ENCODE measurements at regions not wholly inside any gene's neighbourhood (a gene's known extent, or its start where the extent isn't known, plus 50 kb on each side); places are given as distances from the start of the nearest gene placed in this dataset.

- Mint-ChIP-seq H3K9me3 (peaks cover 11% of the 10 kb centered on the region), H3K27ac (no peak overlapping the region), H3K36me3 (ENCODE audit: low read depth) (peaks cover 27% of the 10 kb centered on the region), H3K27me3 (no peaks in the 10 kb centered on the region), H3K4me3 (no peak overlapping the region), H3K4me1 (ENCODE audit: low read depth) (no peaks in the 10 kb centered on the region)
- DNase-seq: no peak
Observed at GRCh38 chr10:6328699-6329423, 126.1 kb downstream of the PFKFB3 start.

DNA sequence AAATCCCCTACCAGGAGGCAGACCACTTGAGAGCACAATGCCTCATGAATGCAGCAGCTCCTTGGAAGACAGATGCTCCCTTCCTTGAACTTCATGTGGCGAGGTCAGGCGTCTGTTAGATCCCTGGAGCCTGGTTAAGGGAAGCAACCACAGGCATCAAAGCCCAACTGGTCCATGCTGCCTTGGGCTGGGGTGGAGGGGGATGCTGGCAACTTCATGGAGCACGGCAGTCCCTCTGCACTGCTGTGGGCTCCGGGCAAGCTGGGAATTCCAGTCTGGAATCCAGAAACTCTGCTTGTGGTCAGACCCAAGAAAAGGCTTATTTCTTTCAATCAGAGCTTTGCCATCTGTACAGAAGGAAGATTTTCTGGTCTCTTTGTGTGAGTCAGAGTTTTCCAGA is 130.4 kb downstream of the PFKFB3 start:
- Mint-ChIP-seq H3K9me3 (peaks cover 16% of the 10 kb centered on the region), H3K27me3 (no peaks in the 10 kb centered on the region), H3K27ac (no peak overlapping the region), H3K4me3 (no peak overlapping the region), H3K4me1 (ENCODE audit: low read depth) (no peaks in the 10 kb centered on the region), H3K36me3 (ENCODE audit: low read depth) (peaks cover 22% of the 10 kb centered on the region)
- DNase-seq: no peak

- DNase-seq: no peak
- peaks cover 16% of the 10 kb centered on the region for H3K9me3 Mint-ChIP-seq
- peaks cover 22% of the 10 kb centered on the region for H3K36me3 Mint-ChIP-seq (ENCODE audit: low read depth)
- H3K4me3 Mint-ChIP-seq: no peak overlapping the region
- no peaks in the 10 kb centered on the region for H3K4me1 Mint-ChIP-seq (ENCODE audit: low read depth)
- no peak overlapping the region for H3K27ac Mint-ChIP-seq
- no peaks in the 10 kb centered on the region for H3K27me3 Mint-ChIP-seq
Observed at GRCh38 chr10:6333973-6334372, 131.2 kb downstream of the PFKFB3 start.

DNA sequence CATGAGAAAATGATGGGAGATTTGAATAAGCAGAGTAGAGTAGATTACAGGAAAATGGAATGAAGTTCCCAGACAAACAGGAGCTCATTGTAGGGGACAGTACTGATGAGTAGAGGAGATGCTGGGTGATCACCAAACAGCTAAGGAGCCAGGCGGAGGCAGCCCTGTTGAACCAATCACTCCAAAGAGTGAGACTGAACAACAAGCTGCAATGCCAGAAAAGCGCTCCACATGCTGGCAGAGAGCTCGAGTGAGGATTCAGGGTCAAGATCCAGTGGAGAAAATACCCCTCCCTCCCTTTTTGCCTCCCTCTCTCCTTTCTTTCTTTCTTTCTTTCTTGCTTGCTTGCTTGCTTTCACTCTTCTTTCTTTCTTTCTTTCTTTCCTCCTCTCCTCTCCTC is 133.3 kb downstream of the PFKFB3 start:
- H3K36me3 Mint-ChIP-seq (ENCODE audit: low read depth): peaks cover 22% of the 10 kb centered on the region
- H3K9me3 Mint-ChIP-seq: peaks cover 16% of the 10 kb centered on the region
- H3K27me3 Mint-ChIP-seq: no peaks in the 10 kb centered on the region
- H3K27ac Mint-ChIP-seq: no peak overlapping the region
- H3K4me3 Mint-ChIP-seq: no peak overlapping the region
- DNase-seq: no peak
- no peaks in the 10 kb centered on the region for H3K4me1 Mint-ChIP-seq (ENCODE audit: low read depth)

GRCh38 chr10:6337382-6337781 is 134.7 kb downstream of the PFKFB3 start:
- Mint-ChIP-seq H3K4me1 (ENCODE audit: low read depth) (no peaks in the 10 kb centered on the region), H3K36me3 (ENCODE audit: low read depth) (peaks cover 18% of the 10 kb centered on the region)

DNA sequence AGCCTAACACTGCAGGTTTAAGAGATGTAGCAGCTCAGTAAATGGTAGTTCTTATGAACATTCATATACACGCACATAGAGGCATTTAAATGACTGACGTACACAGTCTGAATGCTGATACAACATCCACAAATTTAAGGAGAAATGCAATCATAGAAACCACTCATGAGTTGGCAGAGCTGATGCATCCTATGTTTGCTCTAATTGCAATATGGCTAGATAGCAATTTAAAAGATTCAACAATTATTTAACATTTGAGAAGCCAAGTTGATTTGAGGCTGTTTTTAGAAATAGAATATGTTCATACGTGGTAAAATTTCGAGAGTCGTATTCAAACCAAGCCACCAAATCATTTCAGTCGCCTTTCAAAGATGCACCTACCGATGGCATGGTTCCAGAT is 135.6 kb downstream of the PFKFB3 start:
- Mint-ChIP-seq H3K4me3 (no peak overlapping the region), H3K27me3 (no peaks in the 10 kb centered on the region), H3K4me1 (ENCODE audit: low read depth) (peaks cover 2% of the 10 kb centered on the region), H3K9me3 (peaks cover 7% of the 10 kb centered on the region), H3K27ac (no peak overlapping the region), H3K36me3 (ENCODE audit: low read depth) (peaks cover 9% of the 10 kb centered on the region)
- no peak for DNase-seq

More at GRCh38 chr10:6337382-6337781, 134.7 kb downstream of the PFKFB3 start:
- Mint-ChIP-seq H3K9me3 (peaks cover 16% of the 10 kb centered on the region), H3K27ac (no peak overlapping the region), H3K4me3 (no peak overlapping the region), H3K27me3 (no peaks in the 10 kb centered on the region)
- no peak for DNase-seq

- no peaks in the 10 kb centered on the region for H3K27me3 Mint-ChIP-seq
- no peak for DNase-seq
- no peaks in the 10 kb centered on the region for H3K9me3 Mint-ChIP-seq
- no peaks in the 10 kb centered on the region for H3K36me3 Mint-ChIP-seq (ENCODE audit: low read depth)
- H3K27ac Mint-ChIP-seq: no peak overlapping the region
- no peak overlapping the region for H3K4me3 Mint-ChIP-seq
- H3K4me1 Mint-ChIP-seq (ENCODE audit: low read depth): peaks cover 5% of the 10 kb centered on the region
Observed at GRCh38 chr10:6339891-6340290, 137.2 kb downstream of the PFKFB3 start.

- H3K4me1 Mint-ChIP-seq (ENCODE audit: low read depth): peaks cover 25% of the 10 kb centered on the region
- no peak overlapping the region for H3K4me3 Mint-ChIP-seq
- no peaks in the 10 kb centered on the region for H3K27me3 Mint-ChIP-seq
- no peaks in the 10 kb centered on the region for H3K36me3 Mint-ChIP-seq (ENCODE audit: low read depth)
- peaks cover 11% of the 10 kb centered on the region for H3K9me3 Mint-ChIP-seq
- DNase-seq: no peak
- no peak overlapping the region for H3K27ac Mint-ChIP-seq
Observed at GRCh38 chr10:6342096-6342685, 139.5 kb downstream of the PFKFB3 start.

DNA sequence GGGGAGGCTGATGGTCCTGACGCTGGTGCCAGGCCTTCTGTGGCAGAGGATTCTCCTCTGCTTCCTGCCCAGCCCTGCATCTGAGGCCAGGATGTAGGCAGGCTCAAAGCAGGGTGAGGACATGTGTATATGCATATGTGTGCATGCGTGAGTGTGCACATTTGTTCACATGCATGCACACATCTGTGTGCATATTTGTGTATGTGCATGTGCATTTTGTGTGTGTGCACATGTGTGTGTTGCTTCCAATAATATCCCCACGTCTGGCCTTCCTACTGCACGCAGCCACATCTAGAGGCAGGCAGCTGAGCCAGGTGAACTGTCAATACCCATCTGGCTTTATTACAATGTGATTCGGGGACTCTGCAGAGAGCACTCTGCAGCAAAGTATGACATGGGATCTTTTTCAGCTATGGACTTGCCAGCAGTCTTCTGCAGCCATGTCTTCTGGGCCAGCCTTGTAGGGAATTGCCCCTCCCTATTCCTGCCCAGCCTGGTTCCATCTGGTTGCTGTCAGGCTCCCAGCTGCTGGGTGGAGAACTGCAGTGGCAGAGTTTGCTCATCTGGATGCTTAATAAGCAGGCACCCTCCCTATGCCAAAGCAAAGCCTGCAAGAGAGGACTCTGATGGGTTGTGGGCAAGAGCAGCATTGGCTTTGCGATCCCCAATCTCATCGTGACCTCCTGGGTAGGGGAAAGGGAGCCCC is 140.7 kb downstream of the PFKFB3 start:
- Mint-ChIP-seq H3K9me3 (peaks cover 11% of the 10 kb centered on the region), H3K4me3 (no peak overlapping the region), H3K4me1 (ENCODE audit: low read depth) (peaks cover 38% of the 10 kb centered on the region), H3K27ac (no peak overlapping the region), H3K27me3 (no peaks in the 10 kb centered on the region), H3K36me3 (ENCODE audit: low read depth) (peaks cover 2% of the 10 kb centered on the region)
- DNase-seq: no peak

DNA sequence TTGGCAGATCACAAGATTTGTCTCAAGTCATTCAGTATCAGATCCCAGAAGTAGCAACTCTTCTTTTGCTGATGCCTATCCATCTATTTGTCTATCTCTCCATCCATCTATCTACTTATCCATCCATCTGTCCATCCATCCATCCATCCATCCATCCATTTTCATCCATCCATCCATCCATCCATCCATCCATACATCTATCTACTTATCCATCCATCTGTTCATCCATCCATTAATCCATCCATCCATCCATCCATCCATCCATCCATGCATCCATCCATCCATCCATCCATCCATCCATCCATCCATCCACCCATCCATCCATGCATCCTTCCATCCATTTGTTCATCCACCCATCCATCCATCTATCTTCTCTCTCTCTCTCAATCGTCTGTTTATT is 142.7 kb downstream of the PFKFB3 start:
- no peak overlapping the region for H3K4me3 Mint-ChIP-seq
- H3K9me3 Mint-ChIP-seq: peaks cover 11% of the 10 kb centered on the region
- H3K27me3 Mint-ChIP-seq: no peaks in the 10 kb centered on the region
- H3K36me3 Mint-ChIP-seq (ENCODE audit: low read depth): peaks cover 8% of the 10 kb centered on the region
- no peak for DNase-seq
- peaks cover 57% of the 10 kb centered on the region for H3K4me1 Mint-ChIP-seq (ENCODE audit: low read depth)
- peak overlapping the region; percentile 48 for H3K27ac Mint-ChIP-seq

- Mint-ChIP-seq H3K9me3 (peaks cover 11% of the 10 kb centered on the region), H3K27me3 (no peaks in the 10 kb centered on the region), H3K4me1 (ENCODE audit: low read depth) (peaks cover 67% of the 10 kb centered on the region), H3K4me3 (peak overlapping the region; percentile 11), H3K27ac (peak overlapping the region; percentile 98), H3K36me3 (ENCODE audit: low read depth) (peaks cover 8% of the 10 kb centered on the region)
- DNase-seq: no peak
Observed at GRCh38 chr10:6346631-6347030, 143.9 kb downstream of the PFKFB3 start.

DNA sequence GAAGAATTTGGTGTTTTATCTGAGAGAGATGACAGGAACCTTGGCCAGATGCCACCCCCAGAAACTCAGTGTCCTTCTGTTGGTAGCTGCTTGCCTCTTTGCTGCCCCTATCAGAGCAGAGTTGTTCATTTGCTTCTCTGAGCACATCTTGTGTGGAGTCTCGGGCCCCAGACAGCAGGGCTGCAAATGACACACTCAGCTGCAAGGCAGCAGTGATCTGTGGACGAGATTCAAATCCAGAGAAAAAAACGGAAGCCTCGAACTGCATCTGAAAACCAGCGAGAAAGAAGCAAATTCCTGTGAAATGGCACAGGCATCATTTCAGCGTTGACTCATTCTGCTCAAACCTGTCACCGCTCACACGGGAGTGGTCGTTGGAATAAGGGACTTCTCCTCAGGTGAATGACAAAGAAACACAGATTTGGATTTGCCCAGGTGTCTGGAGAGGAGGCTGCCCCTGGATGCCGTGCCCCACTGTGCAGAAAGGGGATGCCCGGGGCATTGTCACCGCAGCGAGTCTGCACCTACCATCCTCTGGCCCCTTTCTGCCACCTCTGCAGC is 144.7 kb downstream of the PFKFB3 start:
- peak overlapping the region; percentile 98 for H3K27ac Mint-ChIP-seq
- peak overlapping the region; percentile 76 for H3K4me3 Mint-ChIP-seq
- H3K4me1 Mint-ChIP-seq (ENCODE audit: low read depth): peaks cover 69% of the 10 kb centered on the region
- no peaks in the 10 kb centered on the region for H3K27me3 Mint-ChIP-seq
- peaks cover 11% of the 10 kb centered on the region for H3K9me3 Mint-ChIP-seq
- DNase-seq: peak; percentile 73
- H3K36me3 Mint-ChIP-seq (ENCODE audit: low read depth): peaks cover 8% of the 10 kb centered on the region

GRCh38 chr10:6348096-6348874 is 145.6 kb downstream of the PFKFB3 start:
- Mint-ChIP-seq H3K4me1 (ENCODE audit: low read depth) (peaks cover 68% of the 10 kb centered on the region), H3K36me3 (ENCODE audit: low read depth) (peaks cover 8% of the 10 kb centered on the region), H3K27ac (peak overlapping the region; percentile 98), H3K9me3 (peaks cover 11% of the 10 kb centered on the region), H3K27me3 (no peaks in the 10 kb centered on the region), H3K4me3 (peak overlapping the region; percentile 76)
- DNase-seq: peak; percentile 79

DNA sequence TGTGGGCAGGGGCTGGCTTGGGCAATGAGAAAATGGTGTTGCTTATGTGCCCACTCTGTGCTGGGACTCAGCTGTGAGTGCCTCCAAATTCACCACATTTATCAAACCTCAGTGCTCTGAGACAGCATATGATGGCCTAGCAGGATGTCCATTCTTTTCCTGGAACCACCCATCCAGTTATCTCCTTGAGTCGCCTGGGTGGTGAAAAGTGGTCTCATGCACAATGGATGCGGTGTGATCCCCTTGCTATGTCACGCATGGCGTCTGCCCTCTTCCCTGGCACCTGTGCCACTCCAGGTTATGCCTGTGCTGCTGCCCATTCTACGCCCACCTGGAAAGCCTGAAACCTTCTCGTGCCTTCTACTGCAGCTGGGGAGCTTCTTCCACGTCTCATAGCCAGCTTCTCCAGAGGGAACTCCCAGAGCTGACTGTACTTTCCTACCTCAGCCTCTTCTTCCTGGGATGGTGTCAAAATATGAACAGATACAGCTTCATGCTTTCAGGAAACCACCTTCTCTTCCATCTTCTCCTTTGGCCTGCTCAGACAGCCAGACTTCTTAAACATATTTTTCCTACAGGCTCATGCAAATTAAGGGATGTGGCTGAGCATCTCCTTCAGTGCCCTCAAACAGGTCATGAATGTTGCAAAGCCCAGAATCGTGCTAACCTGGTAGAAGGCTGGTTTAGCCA is 147.3 kb downstream of the PFKFB3 start:
- no peak for DNase-seq
- no peak overlapping the region for H3K4me3 Mint-ChIP-seq
- peaks cover 64% of the 10 kb centered on the region for H3K4me1 Mint-ChIP-seq (ENCODE audit: low read depth)

More for the DNA sequence above, 147.3 kb downstream of the PFKFB3 start:
- peaks cover 11% of the 10 kb centered on the region for H3K9me3 Mint-ChIP-seq
- peak overlapping the region; percentile 76 for H3K27ac Mint-ChIP-seq
- no peaks in the 10 kb centered on the region for H3K27me3 Mint-ChIP-seq
- H3K36me3 Mint-ChIP-seq (ENCODE audit: low read depth): peaks cover 8% of the 10 kb centered on the region

All from activated T-cell treated with anti-CD3 and anti-CD28 coated beads, Interleukin-2, amount 50 U/mL, for 24 hours (primary cell).